ENCODE measurements at regions not wholly inside any gene's neighbourhood (a gene's known extent, or its start where the extent isn't known, plus 50 kb on each side); places are given as distances from the start of the nearest gene placed in this dataset.

DNA sequence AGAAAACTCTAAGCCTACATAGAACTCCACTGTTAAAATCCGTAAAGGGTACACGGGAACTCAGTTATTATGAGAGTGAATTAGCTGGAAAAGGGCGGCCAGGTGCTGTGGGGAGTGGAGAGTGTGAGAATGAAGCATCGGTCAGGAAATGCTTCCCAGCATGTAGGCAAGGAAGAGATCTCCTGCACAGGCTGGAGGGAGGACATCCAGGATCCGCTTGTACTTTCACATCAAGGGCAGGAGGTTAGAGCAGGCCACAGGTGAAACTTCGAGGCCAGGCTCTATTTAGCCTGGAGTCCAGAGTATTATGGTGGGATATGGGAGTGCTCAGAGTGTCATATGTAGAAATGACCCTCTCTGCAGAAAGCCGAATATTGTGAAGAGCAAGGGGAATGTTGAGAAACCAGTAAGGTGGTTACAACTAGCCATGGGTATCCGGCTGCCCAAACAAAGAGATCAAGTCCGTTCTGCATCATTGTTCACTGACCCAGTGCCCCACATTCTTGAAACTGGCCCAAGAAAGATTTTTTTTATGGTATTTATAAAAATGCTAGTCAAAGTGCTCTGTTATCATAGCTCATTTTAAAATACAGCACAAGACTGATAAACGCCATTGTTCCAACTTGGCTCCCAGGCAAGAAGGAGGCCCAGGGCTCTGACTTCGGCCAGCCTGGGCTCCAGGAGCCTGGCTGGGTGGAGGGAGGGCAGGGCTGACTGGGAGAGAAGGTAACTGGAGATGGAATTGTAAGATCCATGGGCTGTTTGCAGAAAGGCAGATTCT lies 79.4 kb upstream of the HIF1A start:
- no peak overlapping the region for H3K27ac Mint-ChIP-seq
- no peak for DNase-seq

DNA sequence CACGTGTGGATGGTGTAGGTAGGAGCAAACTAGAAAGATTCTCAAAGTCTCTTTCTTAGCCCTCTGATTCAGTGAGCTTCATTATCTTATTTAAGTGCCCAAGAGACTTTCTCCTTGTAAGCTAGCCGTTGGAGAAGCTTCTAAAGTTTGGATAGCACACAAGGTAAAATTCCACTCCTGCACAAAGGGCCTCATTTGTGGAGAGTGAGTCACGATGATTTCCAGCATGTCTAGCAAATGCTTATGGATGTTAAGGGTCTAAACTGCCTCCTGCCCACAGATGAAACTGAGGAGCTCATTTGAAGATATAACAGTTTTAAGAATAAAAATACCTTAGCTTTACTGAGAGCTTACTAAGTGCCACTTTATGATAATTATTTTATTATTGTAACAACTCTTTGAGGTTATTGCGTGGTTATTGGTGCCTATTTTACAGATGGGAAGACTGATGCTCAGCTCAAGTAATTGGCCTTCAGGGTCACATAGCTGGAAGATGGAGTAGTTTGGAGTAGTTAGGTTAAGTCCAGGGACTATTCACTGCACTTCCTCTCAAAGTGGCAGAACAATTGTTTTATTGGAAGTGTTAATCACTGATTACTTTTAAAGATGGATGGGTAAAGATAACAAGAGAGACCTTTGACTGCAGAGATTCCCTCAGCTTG lies 78.7 kb upstream of the HIF1A start:
- Mint-ChIP-seq H3K4me1 (ENCODE audit: low read depth) (peaks cover 35% of the 10 kb centered on the region), H3K9me3 (ENCODE audit: insufficient read depth) (no peaks in the 10 kb centered on the region), H3K27me3 (ENCODE audit: low read depth) (no peaks in the 10 kb centered on the region), H3K4me3 (no peak overlapping the region), H3K27ac (no peak overlapping the region), H3K36me3 (ENCODE audit: low read depth) (peaks cover 2% of the 10 kb centered on the region)
- ChIA-PET POLR2A (interaction anchor here (1.2 kb wide), 1 partner anchor 81 kb away, joined by 3 read pairs; no protein-coding TSS in a partner anchor), CTCF (interaction anchor here (0.9 to 1.9 kb wide), 4 partner anchors 8 to 221 kb away, joined by 3 to 7 read pairs (median 4); no protein-coding TSS in a partner anchor)
- ATAC-seq (no peak), DNase-seq (no peak)

More for the DNA sequence above, 79.4 kb upstream of the HIF1A start:
- Mint-ChIP-seq H3K27me3 (ENCODE audit: low read depth) (no peaks in the 10 kb centered on the region), H3K9me3 (ENCODE audit: insufficient read depth) (no peaks in the 10 kb centered on the region), H3K4me1 (ENCODE audit: low read depth) (peaks cover 29% of the 10 kb centered on the region), H3K36me3 (ENCODE audit: low read depth) (no peaks in the 10 kb centered on the region), H3K4me3 (no peak overlapping the region)
- ChIA-PET CTCF (interaction anchor here (1.2 to 1.9 kb wide), 2 partner anchors 9 to 222 kb away, joined by 4 to 7 read pairs; no protein-coding TSS in a partner anchor), POLR2A (interaction anchor here (1.2 kb wide), 1 partner anchor 82 kb away, joined by 3 read pairs; no protein-coding TSS in a partner anchor)
- ATAC-seq: no peak

DNA sequence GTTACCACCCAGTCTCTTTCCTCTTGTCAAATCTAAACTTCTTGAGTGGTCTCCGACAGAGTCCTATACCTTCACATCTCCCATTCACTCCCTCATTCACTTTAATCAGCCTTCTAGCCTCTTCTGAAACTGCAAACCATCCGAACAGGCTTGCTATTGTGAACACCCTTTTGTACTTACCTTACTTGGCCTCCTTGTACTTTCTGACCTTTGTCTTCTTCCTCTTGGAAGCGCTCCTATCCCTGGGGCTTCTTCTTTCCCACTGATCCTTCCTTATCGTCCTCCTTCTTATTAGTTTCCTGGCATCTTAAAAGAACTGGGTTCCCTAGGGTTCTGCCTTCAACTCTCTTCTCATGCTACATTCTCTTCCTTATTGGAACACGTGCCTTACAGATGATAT lies 76.9 kb upstream of the HIF1A start:
- ATAC-seq (no peak), DNase-seq (no peak)
- Mint-ChIP-seq H3K4me3 (no peak overlapping the region), H3K4me1 (ENCODE audit: low read depth) (peaks cover 37% of the 10 kb centered on the region), H3K27ac (no peak overlapping the region), H3K9me3 (ENCODE audit: insufficient read depth) (no peaks in the 10 kb centered on the region), H3K27me3 (ENCODE audit: low read depth) (no peaks in the 10 kb centered on the region), H3K36me3 (ENCODE audit: low read depth) (peaks cover 2% of the 10 kb centered on the region)
- ChIA-PET CTCF (interaction anchor here (0.7 kb wide), 1 partner anchor 50 kb away, joined by 3 read pairs; no protein-coding TSS in a partner anchor), POLR2A (no interaction called here)

DNA sequence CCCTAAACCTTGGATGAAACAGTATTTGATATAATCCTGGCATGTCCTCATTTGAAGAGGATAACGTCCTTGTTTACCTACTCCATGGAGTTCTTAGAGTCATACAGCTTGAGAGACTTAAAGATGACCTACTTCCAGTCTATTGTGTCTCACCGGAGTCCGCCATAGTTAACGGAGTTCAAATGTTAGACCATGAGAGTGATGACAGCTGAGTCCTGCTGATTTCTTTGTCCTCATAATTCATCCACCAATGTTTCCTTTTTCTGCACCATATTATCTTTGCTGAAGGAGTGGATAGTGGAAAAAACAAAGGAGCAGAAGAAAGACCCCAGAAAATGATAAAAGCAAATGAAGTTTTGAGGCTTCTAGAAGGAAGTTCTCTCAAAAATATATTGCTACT lies 75.8 kb upstream of the HIF1A start:
- H3K27ac Mint-ChIP-seq: no peak overlapping the region

DNA sequence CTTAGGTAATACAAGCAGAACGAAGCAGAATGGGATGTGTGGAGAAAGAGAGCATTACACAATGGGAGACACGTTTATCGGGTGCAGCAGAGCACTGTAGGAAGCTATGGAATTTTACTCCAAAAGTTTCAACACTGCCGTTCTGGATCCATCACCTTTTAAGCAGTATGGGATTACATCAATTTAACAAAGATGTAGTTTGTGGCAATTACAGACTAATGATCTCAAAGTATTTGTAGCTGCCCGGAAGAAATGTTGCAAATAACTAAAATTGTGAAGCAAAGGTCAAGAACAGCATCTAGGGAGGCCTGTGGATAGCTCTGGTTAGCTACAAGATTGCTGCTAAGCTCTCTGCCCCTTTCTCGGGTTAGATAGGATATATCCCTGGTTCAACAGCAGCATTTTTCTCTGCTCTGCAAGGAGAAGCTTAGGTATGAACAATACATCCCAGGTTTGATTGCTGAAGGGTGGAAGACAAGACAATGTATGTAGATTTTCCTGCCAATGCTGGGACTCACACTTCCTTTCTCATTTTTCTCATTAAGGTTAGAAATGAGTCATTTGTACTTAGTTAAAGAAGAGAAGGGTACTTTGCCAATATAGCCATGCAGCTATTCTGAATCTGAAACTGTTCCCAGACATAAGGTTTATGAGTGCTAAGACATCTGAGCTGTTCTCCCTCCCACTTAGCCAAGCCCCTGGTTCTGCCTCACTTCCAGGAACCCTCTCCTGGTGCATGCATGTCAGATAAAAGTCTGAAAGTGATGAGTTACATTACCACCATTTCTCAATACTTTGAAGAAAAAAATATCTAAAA lies 75.0 kb upstream of the HIF1A start:
- POLR2A ChIA-PET: interaction anchor here (1.1 kb wide), 1 partner anchor 150 kb away, joined by 3 read pairs; no protein-coding TSS in a partner anchor
- Mint-ChIP-seq H3K4me3 (no peak overlapping the region), H3K4me1 (ENCODE audit: low read depth) (peaks cover 37% of the 10 kb centered on the region), H3K27me3 (ENCODE audit: low read depth) (no peaks in the 10 kb centered on the region), H3K36me3 (ENCODE audit: low read depth) (peaks cover 2% of the 10 kb centered on the region), H3K9me3 (ENCODE audit: insufficient read depth) (no peaks in the 10 kb centered on the region), H3K27ac (no peak overlapping the region)
- DNase-seq (no peak), ATAC-seq (peak; percentile 49)
- CTCF ChIA-PET: interaction anchor here (0.8 to 1.7 kb wide), 5 partner anchors 11 to 58 kb away, joined by 3 to 4 read pairs (median 3); no protein-coding TSS in a partner anchor

More for the DNA sequence above, 75.8 kb upstream of the HIF1A start:
- Mint-ChIP-seq H3K27me3 (ENCODE audit: low read depth) (no peaks in the 10 kb centered on the region), H3K9me3 (ENCODE audit: insufficient read depth) (no peaks in the 10 kb centered on the region), H3K4me3 (no peak overlapping the region), H3K4me1 (ENCODE audit: low read depth) (peaks cover 37% of the 10 kb centered on the region), H3K36me3 (ENCODE audit: low read depth) (peaks cover 2% of the 10 kb centered on the region)
- CTCF ChIA-PET: interaction anchor here (0.8 to 1.5 kb wide), 2 partner anchors 11 to 23 kb away, joined by 3 to 4 read pairs; no protein-coding TSS in a partner anchor
- POLR2A ChIA-PET: no interaction called here
- no peak for ATAC-seq
- no peak for DNase-seq

DNA sequence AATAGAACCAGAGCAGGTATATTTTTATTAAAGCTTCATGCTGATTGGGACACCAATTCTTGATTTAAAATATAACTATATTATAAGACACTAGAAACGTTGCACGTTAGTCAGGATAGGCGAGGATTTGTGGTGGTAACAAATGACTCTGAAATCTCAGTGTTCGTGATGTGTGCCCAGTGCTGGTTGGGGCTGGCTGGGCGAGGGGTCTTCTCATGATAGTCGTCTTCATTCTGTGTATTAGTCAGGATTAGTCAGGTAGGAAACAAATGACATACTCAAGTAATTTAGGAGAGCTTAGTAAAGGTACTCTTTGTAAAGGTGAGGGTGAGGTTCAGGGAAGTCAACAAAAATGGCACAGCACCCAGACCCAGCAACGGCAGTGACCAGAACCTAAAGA lies 73.9 kb upstream of the HIF1A start:
- POLR2A ChIA-PET: no interaction called here
- CTCF ChIA-PET: interaction anchor here (1.0 to 1.7 kb wide), 2 partner anchors 10 to 59 kb away, joined by 3 to 4 read pairs; no protein-coding TSS in a partner anchor
- H3K27ac Mint-ChIP-seq: peak overlapping the region; percentile 32
- H3K4me3 Mint-ChIP-seq: no peak overlapping the region
- H3K36me3 Mint-ChIP-seq (ENCODE audit: low read depth): peaks cover 2% of the 10 kb centered on the region
- no peaks in the 10 kb centered on the region for H3K9me3 Mint-ChIP-seq (ENCODE audit: insufficient read depth)
- ATAC-seq (no peak), DNase-seq (no peak)
- H3K4me1 Mint-ChIP-seq (ENCODE audit: low read depth): peaks cover 37% of the 10 kb centered on the region
- no peaks in the 10 kb centered on the region for H3K27me3 Mint-ChIP-seq (ENCODE audit: low read depth)

DNA sequence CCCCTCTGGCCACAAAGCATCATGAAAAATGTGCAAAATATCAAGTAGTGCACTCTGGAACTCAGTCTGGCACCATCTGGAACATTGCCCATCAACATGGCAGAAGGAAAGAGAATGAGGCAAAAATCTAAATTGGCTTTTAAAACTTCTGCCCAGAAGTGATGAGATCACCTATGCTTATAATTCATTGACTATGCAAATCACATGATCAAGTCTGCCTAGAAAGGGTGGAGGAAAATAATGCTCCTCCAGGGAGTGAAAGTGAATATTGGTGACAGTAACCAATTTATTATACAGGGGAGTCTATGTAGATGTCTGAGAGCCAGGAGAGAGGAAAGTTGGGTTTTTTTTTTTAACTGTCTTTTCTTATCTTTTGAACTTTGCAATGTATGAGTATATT lies 73.3 kb upstream of the HIF1A start:
- Mint-ChIP-seq H3K4me3 (no peak overlapping the region), H3K4me1 (ENCODE audit: low read depth) (peaks cover 37% of the 10 kb centered on the region), H3K9me3 (ENCODE audit: insufficient read depth) (no peaks in the 10 kb centered on the region), H3K27ac (no peak overlapping the region), H3K36me3 (ENCODE audit: low read depth) (peaks cover 2% of the 10 kb centered on the region), H3K27me3 (ENCODE audit: low read depth) (no peaks in the 10 kb centered on the region)
- ChIA-PET POLR2A (no interaction called here), CTCF (no interaction called here)
- ATAC-seq: no peak
- DNase-seq: no peak

DNA sequence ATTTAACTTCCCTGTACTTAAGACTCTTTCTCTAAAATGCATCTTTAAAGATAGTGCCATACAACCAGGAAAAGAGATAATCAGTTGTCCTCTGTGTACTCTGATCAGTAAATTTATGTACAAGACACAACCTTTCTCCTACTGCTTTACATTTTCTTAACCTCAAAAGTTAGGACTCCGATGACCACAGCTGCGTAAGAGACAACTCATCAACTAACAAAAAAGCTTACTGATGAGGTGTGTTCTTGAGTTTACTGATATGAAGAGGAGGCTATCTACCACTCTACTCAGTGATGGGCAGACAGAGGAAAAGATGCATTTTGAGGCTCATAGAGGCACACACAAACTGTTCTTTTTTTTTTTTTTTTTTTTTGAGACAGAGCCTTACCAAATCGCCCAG lies 71.4 kb upstream of the HIF1A start:
- Mint-ChIP-seq H3K36me3 (ENCODE audit: low read depth) (peaks cover 2% of the 10 kb centered on the region), H3K4me3 (no peak overlapping the region), H3K4me1 (ENCODE audit: low read depth) (peaks cover 25% of the 10 kb centered on the region), H3K27me3 (ENCODE audit: low read depth) (no peaks in the 10 kb centered on the region), H3K9me3 (ENCODE audit: insufficient read depth) (no peaks in the 10 kb centered on the region), H3K27ac (no peak overlapping the region)
- no peak for DNase-seq
- CTCF ChIA-PET: no interaction called here
- no peak for ATAC-seq
- POLR2A ChIA-PET: no interaction called here

DNA sequence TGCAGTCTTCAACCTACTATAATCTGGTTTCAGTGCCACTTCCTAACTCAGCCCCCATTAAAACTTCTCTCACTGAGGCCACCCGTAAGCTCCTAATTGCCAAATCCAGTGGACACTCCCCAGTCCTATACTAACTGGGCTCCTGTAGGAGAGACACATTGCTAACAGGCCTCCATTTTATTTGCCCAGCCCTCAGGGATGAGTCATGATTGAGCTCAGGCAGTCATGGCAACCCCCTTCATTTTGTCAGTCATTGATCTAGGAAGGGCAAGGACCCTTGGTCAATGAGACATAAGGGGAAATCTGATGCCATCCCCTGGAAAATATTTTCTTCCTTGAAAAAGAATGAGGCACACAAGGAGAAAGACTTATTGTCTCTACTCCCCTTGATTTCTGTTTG lies 70.1 kb upstream of the HIF1A start:
- no peak for DNase-seq
- no peak for ATAC-seq
- Mint-ChIP-seq H3K4me1 (ENCODE audit: low read depth) (peaks cover 16% of the 10 kb centered on the region), H3K9me3 (ENCODE audit: insufficient read depth) (no peaks in the 10 kb centered on the region), H3K27ac (no peak overlapping the region), H3K36me3 (ENCODE audit: low read depth) (peaks cover 2% of the 10 kb centered on the region), H3K4me3 (no peak overlapping the region), H3K27me3 (ENCODE audit: low read depth) (no peaks in the 10 kb centered on the region)
- ChIA-PET CTCF (no interaction called here), POLR2A (interaction anchor here (0.6 kb wide), 1 partner anchor 158 kb away, joined by 3 read pairs; no protein-coding TSS in a partner anchor)

DNA sequence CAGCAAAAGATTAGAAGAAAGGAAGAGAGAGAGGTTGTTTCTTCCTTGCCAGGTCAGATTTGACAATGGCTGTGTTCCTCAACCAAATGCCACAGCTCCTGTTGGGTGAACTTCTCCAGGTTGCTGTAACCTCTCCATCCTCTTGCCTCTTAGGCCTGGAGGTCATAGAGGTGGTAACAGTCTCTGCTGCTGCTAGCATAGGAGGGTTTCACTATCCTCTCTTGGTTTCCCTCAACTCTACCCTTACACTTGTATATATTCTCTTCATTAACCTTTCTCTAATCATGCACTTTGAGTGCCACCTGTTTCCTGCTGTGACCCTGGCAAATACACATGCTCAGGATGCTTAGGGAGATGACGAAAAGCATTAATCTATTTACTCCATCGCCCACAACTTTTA lies 67.7 kb upstream of the HIF1A start:
- CTCF ChIA-PET: no interaction called here
- H3K4me1 Mint-ChIP-seq (ENCODE audit: low read depth): no peaks in the 10 kb centered on the region
- H3K9me3 Mint-ChIP-seq (ENCODE audit: insufficient read depth): no peaks in the 10 kb centered on the region
- POLR2A ChIA-PET: interaction anchor here (0.7 kb wide), 1 partner anchor 129 kb away, joined by 3 read pairs; no protein-coding TSS in a partner anchor
- H3K4me3 Mint-ChIP-seq: no peak overlapping the region
- DNase-seq (no peak), ATAC-seq (no peak)
- H3K27ac Mint-ChIP-seq: no peak overlapping the region
- no peaks in the 10 kb centered on the region for H3K27me3 Mint-ChIP-seq (ENCODE audit: low read depth)
- H3K36me3 Mint-ChIP-seq (ENCODE audit: low read depth): no peaks in the 10 kb centered on the region

DNA sequence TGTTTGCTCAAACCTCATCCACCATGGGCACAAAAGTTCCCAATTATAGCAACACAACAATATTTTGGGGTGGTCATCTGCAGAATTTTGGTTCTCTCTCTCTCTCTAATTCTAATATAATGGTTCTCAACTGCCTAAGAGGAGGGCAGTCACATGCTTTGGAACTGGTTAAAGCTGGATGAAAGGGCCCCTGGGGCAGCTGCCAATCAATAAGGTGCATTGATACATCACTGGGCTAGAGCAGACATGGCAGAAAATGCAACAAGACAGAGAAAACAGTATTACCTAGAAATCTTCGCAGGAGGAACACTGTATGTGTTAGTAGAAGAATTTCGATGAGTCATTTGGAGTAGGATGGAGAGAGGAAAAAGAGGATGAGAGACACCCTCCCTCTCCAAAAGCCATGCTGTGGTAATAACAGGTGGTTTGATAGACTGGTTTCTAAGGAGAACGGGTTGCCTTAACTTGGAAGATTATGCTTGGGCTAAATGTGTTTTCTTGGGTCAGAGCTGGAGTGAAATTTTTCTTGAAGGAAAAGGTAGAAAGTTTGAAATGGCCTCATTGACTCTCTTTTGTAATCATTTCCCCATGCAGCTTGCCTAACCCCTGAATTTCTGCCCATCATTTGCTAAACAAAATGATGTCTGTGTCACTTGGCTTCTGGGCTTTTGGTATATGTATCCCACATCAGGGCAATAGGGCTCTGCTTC lies 67.1 kb upstream of the HIF1A start:
- POLR2A ChIA-PET: no interaction called here

More for the DNA sequence above, 67.1 kb upstream of the HIF1A start:
- H3K9me3 Mint-ChIP-seq (ENCODE audit: insufficient read depth): no peaks in the 10 kb centered on the region
- CTCF ChIA-PET: no interaction called here
- H3K36me3 Mint-ChIP-seq (ENCODE audit: low read depth): no peaks in the 10 kb centered on the region
- no peaks in the 10 kb centered on the region for H3K27me3 Mint-ChIP-seq (ENCODE audit: low read depth)
- no peak overlapping the region for H3K27ac Mint-ChIP-seq
- H3K4me3 Mint-ChIP-seq: no peak overlapping the region
- no peaks in the 10 kb centered on the region for H3K4me1 Mint-ChIP-seq (ENCODE audit: low read depth)
- no peak for ATAC-seq
- DNase-seq: no peak
